Esophagus muscularis mucosa (tissue), 4 donors: ENCODE measurements at regions not wholly inside any gene's neighbourhood (a gene's known extent, or its start where the extent isn't known, plus 50 kb on each side); places are given as distances from the start of the nearest gene placed in this dataset.
"Not testable (repeated sequence)": the region's sequence is repeated elsewhere in the genome, so short reads cannot be mapped to it uniquely, and the experiment has no call there.

Source experiments
- DNase-seq: peaks from one replicate; pipeline ENCODE4 v3.0.0-alpha.2; 2017; ENCODE audit errors: extremely low spot score
- H3K27ac ChIP-seq, 4 donors: fragments of 200-600 bp; sonication (generic); replicated peaks in 1 of 4; 1 replicate in 3 of 4; 2 replicates in 1 of 4; pipeline ENCODE4 v1.5.1; 2016 to 2019; ENCODE audit warnings: mild to moderate bottlenecking in 1 of 4
- H3K27me3 ChIP-seq, 4 donors: fragments of 200-600 bp; sonication (generic); one replicate each; pipeline versions ENCODE4 v1.5.1 to v1.6.0; 2016 to 2019
- H3K36me3 ChIP-seq, 4 donors: fragments of 200-600 bp; sonication (generic); one replicate each; pipeline ENCODE4 v1.5.1; 2016 to 2019
- H3K4me1 ChIP-seq, 4 donors: fragments of 200-600 bp; sonication (generic); one replicate each; pipeline ENCODE4 v1.5.1; 2016 to 2019
- H3K4me3 ChIP-seq, 4 donors: fragments of 200-600 bp; sonication (generic); 1 replicate in 2 of 4; 2 replicates in 2 of 4; pipeline ENCODE4 v1.5.1; 2016 to 2019; ENCODE audit warnings: mild to moderate bottlenecking in 4 of 4, moderate library complexity in 1 of 4
- H3K9me3 ChIP-seq, 4 donors: fragments of 200-600 bp; sonication (generic); 1 replicate in 3 of 4; 2 replicates in 1 of 4; pipeline ENCODE4 v1.5.1; 2016 to 2019
- EP300 ChIP-seq: sonication (generic); formaldehyde crosslinking; IDR thresholded peaks from one replicate; pipeline ENCODE4 v1.6.1; 2017; ENCODE audit warnings: antibody characterized with exemption
- POLR2A ChIP-seq: fragments of 450-650 bp; IDR thresholded peaks from one replicate; pipeline ENCODE4 v1.6.1; 2017; ENCODE audit warnings: antibody characterized with exemption, moderate library complexity, mild to moderate bottlenecking, low read depth
- POLR2AphosphoS5 ChIP-seq, 2 donors: sonication (generic); formaldehyde crosslinking; IDR thresholded peaks; one replicate each; pipeline ENCODE4 v1.6.1; 2017; ENCODE audit warnings: antibody characterized with exemption in 2 of 2
- WGBS: methylation state at CpG from one replicate; pipeline ENCODE4 v1.1.5; 2018; 5-methylcytosine and 5-hydroxymethylcytosine counted together
- intact Hi-C: fragments of 100-400 bp; cut with DNase I; formaldehyde crosslinking; loops from one replicate; pipeline ENCODE4 v1.15.1; 2023
- TF ChIP-seq, protein P1 (sequence below), 3 experiments: fragments of 200-600 bp in 2 of 3; fragments of 450-650 bp in 1 of 3; sonication (generic) in 2 of 3; IDR thresholded peaks; one replicate each; pipeline ENCODE4 v1.5.1; 2017 to 2019; ENCODE audit warnings: antibody characterized with exemption in 3 of 3, mild to moderate bottlenecking in 2 of 3, moderate library complexity in 1 of 3

DNA sequence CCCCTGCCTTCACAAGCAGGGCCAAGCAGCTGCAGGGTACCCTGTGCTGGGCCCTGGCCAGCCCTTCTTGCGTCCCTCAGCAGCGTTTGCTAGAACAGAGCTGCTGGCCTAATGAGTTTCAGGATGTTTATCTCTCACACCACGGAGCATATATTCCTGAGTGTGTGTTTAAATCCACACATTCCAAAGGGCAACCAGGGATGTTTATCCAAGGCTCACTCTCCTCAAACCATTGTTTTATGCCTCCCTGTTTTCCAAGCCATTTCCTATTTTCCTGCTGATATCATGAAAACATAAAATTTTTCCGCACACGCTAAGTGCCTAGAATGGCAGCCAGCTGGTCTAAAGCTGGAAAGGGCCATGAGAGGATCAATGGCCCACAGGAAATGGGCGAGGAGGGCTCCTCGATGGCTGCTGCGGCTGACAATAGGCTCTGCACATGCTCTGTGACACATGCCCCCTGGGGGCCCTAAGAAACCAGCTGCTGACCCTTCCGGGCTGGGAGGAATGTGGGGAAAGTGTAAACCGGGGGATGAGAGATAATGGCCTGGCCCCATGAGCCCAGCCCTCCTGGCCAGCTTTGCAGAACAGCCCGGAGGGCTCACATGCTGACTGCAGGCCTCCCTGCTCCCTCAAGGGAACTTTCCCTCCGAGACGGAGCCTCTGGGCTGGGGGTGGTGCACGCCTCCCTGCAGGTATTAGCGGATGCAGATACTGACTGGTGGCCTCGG, 194.0 kb downstream of the NDUFA10 start:
- 47% methylated on average over 11 of the region's 16 CpGs for WGBS

DNA sequence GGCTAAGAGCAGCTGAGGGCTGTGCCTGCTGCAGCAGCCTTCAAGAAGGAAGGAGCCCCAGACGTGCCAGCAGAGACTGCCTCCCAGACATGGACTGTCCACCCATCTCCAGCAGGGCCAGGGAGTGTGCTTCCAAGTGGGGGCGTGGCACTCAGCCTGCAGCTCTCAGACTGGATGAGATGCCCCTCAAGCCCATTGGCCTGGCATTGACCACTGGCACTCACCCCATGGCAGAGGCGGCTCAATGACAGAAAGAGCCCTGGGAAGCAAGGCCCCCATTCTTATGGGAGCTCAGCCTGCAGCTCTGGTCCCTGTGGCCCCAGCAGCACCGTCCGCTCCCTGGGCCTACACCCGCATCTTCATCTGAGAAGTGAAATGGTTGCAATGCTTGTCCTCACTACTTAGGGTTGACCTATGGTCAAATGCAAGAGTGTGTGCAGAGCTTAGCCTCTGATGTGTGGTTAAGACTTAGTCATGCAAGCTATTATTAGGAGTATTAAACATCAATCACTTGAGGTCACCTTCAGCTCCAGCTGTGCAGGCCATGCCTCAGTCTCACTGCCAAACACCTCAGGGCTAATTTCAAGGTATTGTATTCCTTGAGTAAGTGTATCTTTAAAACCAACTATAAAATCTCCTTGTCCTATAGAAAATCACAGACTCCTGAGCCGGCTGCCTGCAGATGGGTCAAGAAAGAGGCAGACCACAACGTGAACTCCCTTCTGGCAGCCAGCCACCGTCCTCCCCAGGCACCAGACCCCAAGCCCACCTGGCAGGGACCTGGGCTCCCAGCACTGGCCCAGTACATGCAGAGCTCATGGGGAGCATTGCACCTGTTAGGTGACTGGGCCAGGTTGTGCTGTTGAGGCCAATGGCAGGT, 194.8 kb downstream of the NDUFA10 start:
- Histone ChIP-seq H3K4me1 (peaks cover 4 to 49% (median 42%) of the 10 kb centered on the region in 4 donors), H3K36me3 (no peaks in the 10 kb centered on the region), H3K27me3 (no peaks in the 10 kb centered on the region), H3K9me3 (no peaks in the 10 kb centered on the region), H3K27ac (peak overlapping the region in 1 of 4 donors; percentile 19), H3K4me3 (no peak overlapping the region)
- TF ChIP-seq POLR2AphosphoS5 (IDR thresholded peaks at IDR 0.05), result no peak
- TF ChIP-seq EP300, result no peak
- no peak for TF ChIP-seq POLR2A
- TF ChIP-seq, protein P1, sequence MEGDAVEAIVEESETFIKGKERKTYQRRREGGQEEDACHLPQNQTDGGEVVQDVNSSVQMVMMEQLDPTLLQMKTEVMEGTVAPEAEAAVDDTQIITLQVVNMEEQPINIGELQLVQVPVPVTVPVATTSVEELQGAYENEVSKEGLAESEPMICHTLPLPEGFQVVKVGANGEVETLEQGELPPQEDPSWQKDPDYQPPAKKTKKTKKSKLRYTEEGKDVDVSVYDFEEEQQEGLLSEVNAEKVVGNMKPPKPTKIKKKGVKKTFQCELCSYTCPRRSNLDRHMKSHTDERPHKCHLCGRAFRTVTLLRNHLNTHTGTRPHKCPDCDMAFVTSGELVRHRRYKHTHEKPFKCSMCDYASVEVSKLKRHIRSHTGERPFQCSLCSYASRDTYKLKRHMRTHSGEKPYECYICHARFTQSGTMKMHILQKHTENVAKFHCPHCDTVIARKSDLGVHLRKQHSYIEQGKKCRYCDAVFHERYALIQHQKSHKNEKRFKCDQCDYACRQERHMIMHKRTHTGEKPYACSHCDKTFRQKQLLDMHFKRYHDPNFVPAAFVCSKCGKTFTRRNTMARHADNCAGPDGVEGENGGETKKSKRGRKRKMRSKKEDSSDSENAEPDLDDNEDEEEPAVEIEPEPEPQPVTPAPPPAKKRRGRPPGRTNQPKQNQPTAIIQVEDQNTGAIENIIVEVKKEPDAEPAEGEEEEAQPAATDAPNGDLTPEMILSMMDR (IDR thresholded peaks at IDR 0.05), result no peak
- DNase-seq, result peak; percentile 87
- intact Hi-C loops, result no loop called here
- WGBS, result 58% methylated on average over 3 of the region's 9 CpGs

More for the DNA sequence above, 194.0 kb downstream of the NDUFA10 start:
- peak overlapping the region in 1 of 4 donors; percentile 19 for H3K27ac ChIP-seq
- H3K4me3 ChIP-seq, result no peak overlapping the region
- H3K4me1 ChIP-seq, result peaks cover 4 to 49% (median 42%) of the 10 kb centered on the region in 4 donors
- intact Hi-C loops, result no loop called here
- H3K27me3 ChIP-seq, result no peaks in the 10 kb centered on the region
- no peak for TF ChIP-seq POLR2AphosphoS5 (IDR thresholded peaks at IDR 0.05)
- TF ChIP-seq, protein P1 (IDR thresholded peaks at IDR 0.05), result no peak
- TF ChIP-seq EP300, result no peak
- TF ChIP-seq POLR2A, result no peak
- no peaks in the 10 kb centered on the region for H3K9me3 ChIP-seq
- H3K36me3 ChIP-seq, result no peaks in the 10 kb centered on the region
- DNase-seq, result peak; percentile 90

DNA sequence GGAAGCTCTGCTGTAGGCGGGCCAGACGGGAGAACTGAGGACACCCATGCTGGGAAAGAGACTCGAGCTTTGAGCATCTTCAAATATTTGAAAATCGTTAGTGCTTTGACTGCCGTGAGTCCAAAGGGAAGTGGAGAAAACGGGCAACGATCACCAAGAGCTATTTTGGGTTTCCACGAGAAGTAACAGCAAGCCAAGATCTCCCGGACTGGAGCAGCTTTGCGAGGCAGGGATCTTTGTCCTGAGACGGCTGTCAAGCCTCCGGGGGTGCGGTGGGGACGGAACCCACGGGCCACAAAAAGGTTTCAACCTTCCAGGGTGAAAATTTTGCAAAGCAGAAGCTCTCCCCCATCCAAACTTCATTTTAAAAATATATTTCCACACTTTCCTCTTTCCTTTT, 195.8 kb downstream of the NDUFA10 start:
- H3K27ac ChIP-seq, result no peak overlapping the region
- 81% methylated on average over 15 of the region's 15 CpGs for WGBS
- intact Hi-C loops, result no loop called here
- no peak overlapping the region for H3K4me3 ChIP-seq
- no peaks in the 10 kb centered on the region for H3K27me3 ChIP-seq
- H3K9me3 ChIP-seq, result no peaks in the 10 kb centered on the region
- TF ChIP-seq POLR2AphosphoS5 (IDR thresholded peaks at IDR 0.05) (no peak), EP300 (no peak), POLR2A (no peak)
- TF ChIP-seq, protein P1 (IDR thresholded peaks at IDR 0.05), result no peak
- H3K4me1 ChIP-seq, result peaks cover 4 to 49% (median 43%) of the 10 kb centered on the region in 4 donors
- no peaks in the 10 kb centered on the region for H3K36me3 ChIP-seq
- no peak for DNase-seq

DNA sequence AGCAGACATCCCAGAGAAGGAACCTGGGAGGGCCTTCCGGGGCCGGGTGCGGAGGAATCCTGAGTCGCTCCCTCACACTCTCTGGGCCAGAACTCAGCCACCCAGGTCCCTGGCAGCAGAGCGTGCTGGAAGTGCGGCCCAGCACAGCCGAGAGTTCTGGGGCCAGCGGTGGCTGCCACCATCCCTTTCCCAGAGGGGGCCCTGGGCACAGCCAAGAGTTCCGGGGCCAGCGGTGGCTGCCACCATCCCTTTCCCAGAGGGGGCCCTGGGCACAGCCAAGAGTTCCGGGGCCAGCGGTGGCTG, 196.2 kb downstream of the NDUFA10 start:
- intact Hi-C loops, H3K9me3 ChIP-seq, H3K36me3 ChIP-seq, H3K4me3 ChIP-seq, H3K27me3 ChIP-seq, H3K27ac ChIP-seq, DNase-seq: not testable (repeated sequence)
- peaks cover 4 to 50% (median 43%) of the 10 kb centered on the region in 4 donors for H3K4me1 ChIP-seq
- WGBS, result 91% methylated on average over 12 of the region's 12 CpGs

DNA sequence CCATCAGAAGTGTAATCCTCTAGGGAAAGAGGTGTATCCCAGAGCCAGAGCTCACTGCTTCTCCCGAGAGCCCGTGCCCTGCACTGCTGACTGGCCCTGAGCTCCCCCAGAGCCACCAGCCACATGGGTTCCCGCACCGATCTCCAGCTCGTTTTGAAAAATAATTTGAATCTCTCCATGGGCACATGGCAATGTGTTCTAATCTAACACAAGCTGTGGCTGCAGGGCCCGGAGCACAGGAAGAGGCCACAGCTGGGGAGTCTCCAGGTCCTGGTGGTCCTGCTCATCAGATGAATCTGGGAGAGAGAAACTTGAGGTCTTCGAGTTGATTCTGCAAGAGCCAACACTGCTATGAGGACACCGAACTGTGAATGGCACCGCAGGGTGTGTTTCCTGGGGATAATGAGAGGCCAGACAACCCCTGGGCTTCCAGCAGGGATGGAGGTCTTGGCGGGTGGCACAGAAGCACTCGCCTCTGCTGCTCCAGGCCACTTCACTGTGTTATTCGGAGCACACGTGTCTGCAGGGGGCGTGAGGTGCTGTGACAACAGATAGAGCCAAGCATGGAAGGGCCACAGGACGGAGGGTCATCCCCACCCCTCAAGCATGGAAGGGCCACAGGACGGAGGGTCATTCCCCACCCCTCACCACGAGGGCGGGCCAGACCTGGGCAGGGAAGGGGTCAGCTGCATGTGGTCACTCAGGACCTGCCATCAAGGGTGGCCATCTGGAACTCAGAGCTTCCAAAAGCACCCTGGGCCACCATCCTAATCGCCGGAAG, 196.8 kb downstream of the NDUFA10 start:
- H3K27me3 ChIP-seq, result no peaks in the 10 kb centered on the region
- DNase-seq, result peak; percentile 84
- peak overlapping the region in 1 of 4 donors; percentile 28 for H3K27ac ChIP-seq
- WGBS, result 77% methylated on average over 14 of the region's 20 CpGs
- no peaks in the 10 kb centered on the region for H3K36me3 ChIP-seq
- intact Hi-C loops, result no loop called here
- TF ChIP-seq, protein P1 (IDR thresholded peaks at IDR 0.05), result no peak
- TF ChIP-seq EP300 (no peak), POLR2A (no peak)
- peaks cover 4 to 50% (median 43%) of the 10 kb centered on the region in 4 donors for H3K4me1 ChIP-seq
- H3K9me3 ChIP-seq, result no peaks in the 10 kb centered on the region
- no peak overlapping the region for H3K4me3 ChIP-seq
